ENCODE measurements at regions not wholly inside any gene's neighbourhood (a gene's known extent, or its start where the extent isn't known, plus 50 kb on each side); places are given as distances from the start of the nearest gene placed in this dataset.

DNA sequence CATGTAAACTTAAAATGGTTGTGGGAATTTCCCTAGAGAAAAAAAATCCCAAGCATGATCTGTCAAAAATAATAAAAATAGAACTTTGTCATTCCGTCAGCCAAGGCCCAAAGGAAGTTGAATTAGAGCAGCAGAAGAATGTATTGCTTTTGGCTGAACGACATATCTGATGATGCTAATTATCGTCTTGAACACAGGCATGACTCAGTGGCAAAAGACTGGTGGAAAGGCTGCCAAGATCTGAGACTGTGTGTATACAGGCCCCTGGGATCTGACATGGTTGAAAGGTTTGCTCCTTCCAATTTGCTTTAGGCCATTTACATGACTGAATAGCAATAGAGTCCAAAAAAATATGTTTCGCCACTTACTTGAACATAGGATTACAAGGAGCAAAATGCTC, 1057.1 kb upstream of the CRIM1 start:
- TF ChIP-seq, protein P1, sequence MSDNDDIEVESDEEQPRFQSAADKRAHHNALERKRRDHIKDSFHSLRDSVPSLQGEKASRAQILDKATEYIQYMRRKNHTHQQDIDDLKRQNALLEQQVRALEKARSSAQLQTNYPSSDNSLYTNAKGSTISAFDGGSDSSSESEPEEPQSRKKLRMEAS (IDR thresholded peaks at IDR 0.05; ENCODE audit: low read depth, low read length), result no peak
- TF ChIP-seq, protein P2, sequence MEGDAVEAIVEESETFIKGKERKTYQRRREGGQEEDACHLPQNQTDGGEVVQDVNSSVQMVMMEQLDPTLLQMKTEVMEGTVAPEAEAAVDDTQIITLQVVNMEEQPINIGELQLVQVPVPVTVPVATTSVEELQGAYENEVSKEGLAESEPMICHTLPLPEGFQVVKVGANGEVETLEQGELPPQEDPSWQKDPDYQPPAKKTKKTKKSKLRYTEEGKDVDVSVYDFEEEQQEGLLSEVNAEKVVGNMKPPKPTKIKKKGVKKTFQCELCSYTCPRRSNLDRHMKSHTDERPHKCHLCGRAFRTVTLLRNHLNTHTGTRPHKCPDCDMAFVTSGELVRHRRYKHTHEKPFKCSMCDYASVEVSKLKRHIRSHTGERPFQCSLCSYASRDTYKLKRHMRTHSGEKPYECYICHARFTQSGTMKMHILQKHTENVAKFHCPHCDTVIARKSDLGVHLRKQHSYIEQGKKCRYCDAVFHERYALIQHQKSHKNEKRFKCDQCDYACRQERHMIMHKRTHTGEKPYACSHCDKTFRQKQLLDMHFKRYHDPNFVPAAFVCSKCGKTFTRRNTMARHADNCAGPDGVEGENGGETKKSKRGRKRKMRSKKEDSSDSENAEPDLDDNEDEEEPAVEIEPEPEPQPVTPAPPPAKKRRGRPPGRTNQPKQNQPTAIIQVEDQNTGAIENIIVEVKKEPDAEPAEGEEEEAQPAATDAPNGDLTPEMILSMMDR (IDR thresholded peaks at IDR 0.05; ENCODE audit: low read depth, low read length), result no peak
